ENCODE measurements at regions not wholly inside any gene's neighbourhood (a gene's known extent, or its start where the extent isn't known, plus 50 kb on each side); places are given as distances from the start of the nearest gene placed in this dataset.

GRCh38 chr3:4113811-4114522 lies 189.2 kb upstream of the SETMAR start:
- TF ChIP-seq CTCF (IDR thresholded peaks at IDR 0.05; ENCODE audit: insufficient read depth, low read depth, low read length) (no peak), EZH2 (IDR thresholded peaks at IDR 0.05; ENCODE audit: insufficient read depth, low read length) (no peak)

Data from astrocyte (in vitro differentiated cells and primary cell).